ENCODE measurements at regions not wholly inside any gene's neighbourhood (a gene's known extent, or its start where the extent isn't known, plus 50 kb on each side); places are given as distances from the start of the nearest gene placed in this dataset.
"Not testable (repeated sequence)": the region's sequence is repeated elsewhere in the genome, so short reads cannot be mapped to it uniquely, and the experiment has no call there.

DNA sequence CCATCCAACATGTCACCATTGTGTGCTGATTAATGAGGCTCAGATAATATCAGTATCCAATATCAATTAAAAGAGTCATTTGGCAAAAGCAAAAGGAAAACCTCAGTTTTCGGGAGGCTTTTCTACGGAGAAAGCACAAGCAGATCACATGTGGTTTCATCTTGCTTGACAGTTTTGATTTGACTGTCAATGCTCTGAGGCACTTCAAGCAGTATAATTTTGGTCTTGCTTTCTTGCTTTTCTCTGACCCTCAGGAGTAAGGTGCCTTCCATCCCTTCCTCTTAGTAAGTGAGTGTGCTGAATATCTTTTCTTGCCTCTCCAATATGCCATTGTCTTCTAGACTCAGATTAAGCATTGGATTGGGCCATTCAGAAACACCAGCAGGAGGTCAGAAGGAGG is 115.5 kb upstream of the CALCR start:
- intact Hi-C loops (cut with DNase I, micrococcal nuclease): no loop called here
- Histone ChIP-seq H3K4me3 (no peak overlapping the region), H3K36me3 (ENCODE audit: low read depth) (no peaks in the 10 kb centered on the region), H3K4me1 (ENCODE audit: low read depth) (no peaks in the 10 kb centered on the region), H3K9me3 (no peaks in the 10 kb centered on the region)
- ATAC-seq (no peak), DNase-seq (no peak)
- TF ChIP-seq CTCF (IDR thresholded peaks at IDR 0.05): no peak

GRCh38 chr7:93678185-93678584 is 103.7 kb upstream of the CALCR start:
- H3K36me3 ChIP-seq (ENCODE audit: low read depth): no peaks in the 10 kb centered on the region
- ATAC-seq: no peak

DNA sequence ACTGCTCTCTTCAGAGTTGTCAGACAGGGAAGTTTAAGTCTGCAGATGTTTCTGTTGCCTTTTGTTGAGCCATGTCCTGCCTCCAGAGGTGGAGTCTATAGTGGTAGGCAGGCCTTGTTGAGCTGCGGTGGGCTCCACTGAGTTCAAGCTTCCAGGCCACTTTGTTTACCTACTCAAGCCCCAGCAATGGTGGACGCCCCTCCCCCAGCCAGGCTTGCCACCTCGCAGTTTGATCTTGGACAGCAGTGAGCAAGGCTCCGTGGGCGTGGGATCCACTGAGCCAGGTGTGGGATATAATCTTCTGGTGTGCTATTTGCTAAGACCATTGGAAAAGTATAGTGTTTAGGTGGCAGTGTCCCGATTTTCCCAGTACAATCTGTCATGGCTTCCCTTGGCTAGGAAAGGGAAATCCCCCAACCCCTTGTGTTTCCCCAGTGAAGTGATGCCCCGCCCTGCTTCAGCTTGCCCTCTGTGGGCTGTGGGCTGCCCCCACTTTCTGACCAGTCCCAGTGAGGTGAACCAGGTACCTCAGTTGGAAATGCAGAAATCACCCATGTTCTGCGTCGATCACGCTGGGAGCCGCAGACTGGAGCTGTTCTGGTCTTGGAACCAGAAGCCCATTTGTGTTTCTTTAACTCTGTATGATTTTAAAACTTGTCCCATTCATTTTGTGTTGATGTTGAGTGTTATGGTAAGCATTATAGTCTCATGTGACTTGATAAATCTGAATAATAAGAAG is 89.2 kb upstream of the CALCR start:
- H3K4me1 ChIP-seq (ENCODE audit: low read depth): no peaks in the 10 kb centered on the region
- DNase-seq: peak in 1 of 3 donors; percentile 38
- H3K4me3 ChIP-seq: no peak overlapping the region
- no peaks in the 10 kb centered on the region for H3K36me3 ChIP-seq (ENCODE audit: low read depth)
- intact Hi-C loops (cut with DNase I, micrococcal nuclease): no loop called here
- TF ChIP-seq CTCF (IDR thresholded peaks at IDR 0.05): no peak
- ATAC-seq: no peak
- H3K9me3 ChIP-seq: no peaks in the 10 kb centered on the region

More at GRCh38 chr7:93678185-93678584, 103.7 kb upstream of the CALCR start:
- Histone ChIP-seq H3K4me1 (ENCODE audit: low read depth) (no peaks in the 10 kb centered on the region), H3K4me3 (no peak overlapping the region), H3K9me3 (no peaks in the 10 kb centered on the region)
- TF ChIP-seq CTCF (IDR thresholded peaks at IDR 0.05): no peak
- no peak for DNase-seq
- intact Hi-C loops (cut with DNase I, micrococcal nuclease): no loop called here

DNA sequence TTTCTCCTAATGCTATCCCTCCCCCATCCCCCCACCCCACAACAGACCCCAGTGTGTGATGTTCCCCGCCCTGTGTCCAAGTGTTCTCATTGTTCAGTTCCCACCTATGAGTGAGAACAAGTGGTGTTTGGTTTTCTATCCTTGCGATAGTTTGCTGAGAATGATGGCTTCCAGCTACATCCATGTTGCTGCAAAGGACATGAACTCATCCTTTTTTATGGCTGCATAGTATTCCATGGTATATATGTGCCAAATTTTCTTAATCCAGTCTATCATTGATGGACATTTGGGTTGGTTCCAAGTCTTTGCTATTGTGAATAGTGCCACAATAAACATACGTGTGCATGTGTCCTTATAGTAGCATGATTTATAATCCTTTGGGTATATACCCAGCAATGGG is 83.6 kb upstream of the CALCR start:
- intact Hi-C loops (cut with DNase I, micrococcal nuclease); H3K4me1 ChIP-seq (ENCODE audit: low read depth); ATAC-seq: not testable (repeated sequence)

DNA sequence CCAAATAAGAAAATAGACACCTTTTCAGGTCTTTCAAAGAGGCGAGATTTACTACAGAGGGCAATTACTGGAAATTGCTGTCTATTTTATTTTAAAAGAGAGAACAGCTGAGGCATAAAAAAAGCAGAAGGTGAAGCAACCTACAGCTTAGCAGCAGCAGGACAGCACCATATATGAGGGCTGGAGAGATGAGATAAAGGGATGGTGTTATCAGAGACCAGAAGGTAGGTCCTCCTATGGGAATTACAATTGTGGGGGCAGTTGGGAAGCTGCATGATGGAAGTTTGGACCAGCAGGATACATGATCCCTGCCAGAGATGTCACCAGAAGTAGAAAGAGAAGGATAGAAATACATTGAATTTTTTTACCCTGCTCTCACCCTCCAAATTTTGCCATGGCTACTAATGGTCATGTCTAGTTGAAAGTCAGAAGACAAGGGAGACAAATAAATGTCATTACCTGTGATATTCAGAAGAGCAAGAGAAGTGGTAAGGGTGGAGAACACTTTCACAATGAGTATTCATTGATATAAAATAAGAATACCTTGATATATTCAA is 77.2 kb upstream of the CALCR start:
- H3K9me3 ChIP-seq: no peaks in the 10 kb centered on the region
- ATAC-seq (no peak), DNase-seq (no peak)
- H3K4me3 ChIP-seq: no peak overlapping the region
- H3K36me3 ChIP-seq (ENCODE audit: low read depth): no peaks in the 10 kb centered on the region
- intact Hi-C loops (cut with DNase I, micrococcal nuclease): no loop called here
- TF ChIP-seq CTCF (IDR thresholded peaks at IDR 0.05): no peak
- no peaks in the 10 kb centered on the region for H3K4me1 ChIP-seq (ENCODE audit: low read depth)

More for the DNA sequence above, 83.6 kb upstream of the CALCR start:
- DNase-seq; H3K4me3 ChIP-seq; H3K36me3 ChIP-seq (ENCODE audit: low read depth); H3K9me3 ChIP-seq: not testable (repeated sequence)

GRCh38 chr7:93646538-93646937 is 72.0 kb upstream of the CALCR start:
- Histone ChIP-seq H3K4me3 (no peak overlapping the region), H3K36me3 (ENCODE audit: low read depth) (no peaks in the 10 kb centered on the region), H3K4me1 (ENCODE audit: low read depth) (no peaks in the 10 kb centered on the region), H3K9me3 (no peaks in the 10 kb centered on the region)
- intact Hi-C loops (cut with DNase I, micrococcal nuclease): no loop called here
- DNase-seq (no peak), ATAC-seq (no peak)
- TF ChIP-seq CTCF (IDR thresholded peaks at IDR 0.05): no peak
